ENCODE measurements at regions not wholly inside any gene's neighbourhood (a gene's known extent, or its start where the extent isn't known, plus 50 kb on each side); places are given as distances from the start of the nearest gene placed in this dataset.

DNA sequence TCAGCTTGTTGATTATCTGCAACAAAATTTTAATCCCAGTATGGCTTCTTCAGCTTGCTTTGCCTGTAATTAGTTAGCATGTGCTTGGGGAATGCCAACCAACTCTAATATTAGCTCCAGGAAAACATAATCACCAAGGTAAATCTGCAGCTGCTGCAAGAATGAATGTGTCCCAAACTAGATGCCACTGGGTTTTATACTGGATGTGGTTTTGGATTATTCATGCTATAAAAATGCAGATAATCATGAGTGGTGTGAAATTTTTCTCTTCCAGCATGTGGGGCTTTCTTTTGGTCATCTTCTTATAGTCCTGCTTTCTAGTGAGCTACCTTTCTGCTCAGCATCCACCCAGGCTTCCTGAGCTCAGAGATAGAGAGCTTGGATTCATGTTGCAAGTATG is 295.9 kb upstream of the CASK start:
- TF ChIP-seq CTCF (IDR thresholded peaks at IDR 0.05; ENCODE audit: insufficient read depth, low read depth, low read length): no peak
- TF ChIP-seq EZH2 (IDR thresholded peaks at IDR 0.05; ENCODE audit: insufficient read depth, low read length): no peak
